ENCODE measurements at regions not wholly inside any gene's neighbourhood (a gene's known extent, or its start where the extent isn't known, plus 50 kb on each side); places are given as distances from the start of the nearest gene placed in this dataset.
A peak's percentile ranks its signal among the peaks of the same experiment; 100 is the strongest.
"Not testable (repeated sequence)": the region's sequence is repeated elsewhere in the genome, so short reads cannot be mapped to it uniquely, and the experiment has no call there.

GRCh38 chr2:64814007-64814406, 160.3 kb upstream of the SERTAD2 start:
- DNase-seq (ENCODE audit: missing footprints) (no peak), ATAC-seq (no peak)
- intact Hi-C loops (cut with DNase I) = no loop called here

DNA sequence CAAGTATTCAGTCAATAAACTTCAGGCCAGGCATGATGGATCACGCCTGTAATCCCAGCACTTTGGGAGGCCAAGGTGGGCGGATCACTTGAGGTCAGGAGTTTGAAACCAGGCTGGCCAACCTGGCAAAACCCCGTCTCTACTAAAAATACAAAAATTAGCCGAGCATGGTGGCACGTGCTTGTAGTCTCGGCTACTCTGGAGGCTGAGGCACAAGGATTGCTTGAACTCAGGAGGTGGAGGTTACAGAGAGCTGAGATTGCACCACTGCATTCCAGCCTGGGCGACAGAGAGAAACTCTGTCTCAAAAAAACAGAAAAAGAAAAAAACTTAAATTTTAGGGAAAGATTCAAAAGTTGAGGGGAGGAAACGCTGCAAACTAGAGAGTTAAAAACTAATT, 162.8 kb upstream of the SERTAD2 start:
- intact Hi-C loops (cut with DNase I); ATAC-seq; DNase-seq (ENCODE audit: missing footprints): not testable (repeated sequence)

DNA sequence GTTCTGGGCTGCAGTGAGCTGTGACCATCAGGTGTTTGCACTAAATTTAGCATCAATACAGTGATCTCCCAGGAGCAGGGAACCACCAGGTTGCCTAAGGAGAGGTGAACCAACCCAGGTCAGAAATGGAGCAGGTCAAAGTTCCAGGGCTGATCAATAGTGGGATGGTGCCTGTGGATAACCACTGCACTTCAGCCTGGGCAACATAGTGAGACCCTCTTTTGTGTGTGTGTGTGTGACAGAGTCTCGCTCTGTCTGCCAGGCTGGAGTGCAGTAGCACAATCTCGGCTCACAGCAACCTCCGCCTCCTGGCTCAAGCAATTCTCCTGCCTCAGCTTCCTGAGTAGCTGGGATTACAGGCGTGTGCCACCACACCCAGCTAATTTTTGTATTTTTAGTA, 163.7 kb upstream of the SERTAD2 start:
- no peak for ATAC-seq
- intact Hi-C loops (cut with DNase I) = no loop called here

GRCh38 chr2:64818664-64819060, 164.9 kb upstream of the SERTAD2 start:
- intact Hi-C loops (cut with DNase I) = no loop called here
- DNase-seq (ENCODE audit: missing footprints) = no peak
- no peak for ATAC-seq

More for the DNA sequence above, 163.7 kb upstream of the SERTAD2 start:
- no peak for DNase-seq (ENCODE audit: missing footprints)

GRCh38 chr2:64819361-64819760, 165.6 kb upstream of the SERTAD2 start:
- intact Hi-C loops (cut with DNase I) = no loop called here
- ATAC-seq = no peak
- DNase-seq (ENCODE audit: missing footprints) = no peak

- intact Hi-C loops (cut with DNase I) = no loop called here
- DNase-seq (ENCODE audit: missing footprints) = no peak
- no peak for ATAC-seq
These were observed 166.3 kb upstream of the SERTAD2 start for GRCh38 chr2:64819774-64820688.

DNA sequence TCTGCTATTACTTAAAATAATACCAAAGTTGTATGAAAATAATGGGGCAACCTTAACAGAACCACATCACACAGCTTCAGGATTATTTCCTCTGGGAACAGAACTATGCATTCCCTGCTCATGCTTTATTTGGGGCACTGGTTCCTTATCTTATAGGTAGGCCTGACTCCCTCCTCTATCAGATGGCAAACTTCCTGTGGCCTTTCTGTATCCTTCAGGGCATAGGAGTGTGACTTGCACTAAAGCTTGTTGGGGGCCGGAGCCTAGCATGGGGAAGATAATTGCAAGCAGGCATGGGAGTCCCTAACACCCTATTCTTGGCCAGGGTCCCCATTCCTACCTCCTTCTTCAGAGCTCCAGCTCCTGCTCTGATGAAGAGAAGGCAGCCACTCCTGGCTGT, 167.2 kb upstream of the SERTAD2 start:
- ATAC-seq = no peak
- intact Hi-C loops (cut with DNase I) = no loop called here
- DNase-seq (ENCODE audit: missing footprints) = no peak

DNA sequence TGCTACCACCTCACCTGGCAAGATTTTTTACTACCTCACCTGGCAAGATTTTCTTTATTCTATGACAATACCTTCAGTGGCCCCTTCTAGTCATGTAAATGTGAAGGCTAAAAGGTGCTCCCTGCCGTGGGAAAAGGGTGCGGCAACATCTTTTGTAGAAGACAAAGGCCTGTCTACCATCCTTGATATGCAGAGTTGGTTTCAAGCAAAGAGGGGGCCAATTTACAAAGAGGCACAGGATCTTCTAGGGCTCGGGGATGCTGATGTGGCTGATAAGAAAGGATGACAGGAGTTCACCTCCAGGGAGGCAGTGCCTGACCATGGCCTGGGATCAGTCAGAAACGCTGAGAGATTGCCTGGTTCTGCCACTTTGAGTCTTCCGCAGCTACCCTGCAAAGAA, 165.4 kb upstream of the SLC1A4 start:
- no peak for DNase-seq (ENCODE audit: missing footprints)
- intact Hi-C loops (cut with DNase I) = no loop called here
- no peak for ATAC-seq

DNA sequence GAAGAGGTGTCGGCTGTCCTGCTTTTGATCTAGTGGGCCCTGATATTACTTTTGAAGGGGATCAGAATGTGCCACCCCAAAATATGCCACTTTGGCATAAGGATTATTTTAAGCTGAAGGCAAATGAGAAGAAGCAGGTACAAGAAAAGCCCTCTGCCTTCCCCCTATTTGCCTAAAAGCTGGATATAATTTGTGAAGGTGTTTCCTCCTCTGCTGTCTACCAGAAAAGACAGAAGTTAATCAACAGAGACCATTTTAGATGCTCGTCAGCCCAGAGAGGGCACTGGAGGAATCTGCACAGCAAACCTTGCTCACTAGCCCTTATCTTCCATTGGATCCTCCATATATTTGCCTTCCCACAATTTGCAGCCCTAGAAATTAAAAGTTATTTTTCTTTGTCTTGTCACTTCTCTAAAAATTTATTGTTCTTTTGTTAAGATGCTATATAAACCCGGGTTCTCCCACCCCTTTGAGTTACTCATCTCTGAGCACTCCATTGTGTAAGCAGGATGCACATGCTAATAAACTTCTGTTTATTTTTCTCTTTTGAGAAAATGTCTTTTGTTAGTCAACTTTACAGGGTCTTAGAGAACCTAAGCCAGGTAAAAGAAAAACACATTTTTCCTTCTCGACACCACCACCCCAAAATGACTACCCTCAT, 163.2 kb upstream of the SLC1A4 start:
- intact Hi-C loops (cut with DNase I) = no loop called here
- no peak for DNase-seq (ENCODE audit: missing footprints)
- no peak for ATAC-seq

GRCh38 chr2:64826703-64827102, 162.5 kb upstream of the SLC1A4 start:
- intact Hi-C loops (cut with DNase I) = no loop called here
- ATAC-seq (no peak), DNase-seq (ENCODE audit: missing footprints) (no peak)

- intact Hi-C loops (cut with DNase I) = no loop called here
- DNase-seq (ENCODE audit: missing footprints) (no peak), ATAC-seq (no peak)
These were observed 160.9 kb upstream of the SLC1A4 start for GRCh38 chr2:64828261-64828660.

DNA sequence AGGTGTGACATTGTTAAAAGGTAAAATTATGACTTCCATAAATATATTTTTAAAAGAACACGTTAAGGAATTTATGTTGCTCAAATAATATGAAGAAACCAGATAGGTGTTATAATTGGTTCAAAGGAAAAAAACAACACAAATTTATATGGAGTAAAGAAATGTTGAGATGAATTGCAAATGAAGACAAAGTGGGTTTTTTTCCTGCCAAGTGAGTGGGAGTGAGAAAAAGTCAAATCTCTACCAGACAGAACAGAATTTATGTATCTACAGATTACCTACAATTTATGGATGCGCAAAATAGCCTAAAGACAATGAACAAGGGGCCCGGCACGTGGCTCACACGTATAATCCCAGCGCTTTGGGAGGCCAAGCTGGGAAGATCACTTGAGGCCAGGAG, 159.7 kb upstream of the SLC1A4 start:
- ATAC-seq (no peak), DNase-seq (ENCODE audit: missing footprints) (no peak)
- intact Hi-C loops (cut with DNase I) = no loop called here

DNA sequence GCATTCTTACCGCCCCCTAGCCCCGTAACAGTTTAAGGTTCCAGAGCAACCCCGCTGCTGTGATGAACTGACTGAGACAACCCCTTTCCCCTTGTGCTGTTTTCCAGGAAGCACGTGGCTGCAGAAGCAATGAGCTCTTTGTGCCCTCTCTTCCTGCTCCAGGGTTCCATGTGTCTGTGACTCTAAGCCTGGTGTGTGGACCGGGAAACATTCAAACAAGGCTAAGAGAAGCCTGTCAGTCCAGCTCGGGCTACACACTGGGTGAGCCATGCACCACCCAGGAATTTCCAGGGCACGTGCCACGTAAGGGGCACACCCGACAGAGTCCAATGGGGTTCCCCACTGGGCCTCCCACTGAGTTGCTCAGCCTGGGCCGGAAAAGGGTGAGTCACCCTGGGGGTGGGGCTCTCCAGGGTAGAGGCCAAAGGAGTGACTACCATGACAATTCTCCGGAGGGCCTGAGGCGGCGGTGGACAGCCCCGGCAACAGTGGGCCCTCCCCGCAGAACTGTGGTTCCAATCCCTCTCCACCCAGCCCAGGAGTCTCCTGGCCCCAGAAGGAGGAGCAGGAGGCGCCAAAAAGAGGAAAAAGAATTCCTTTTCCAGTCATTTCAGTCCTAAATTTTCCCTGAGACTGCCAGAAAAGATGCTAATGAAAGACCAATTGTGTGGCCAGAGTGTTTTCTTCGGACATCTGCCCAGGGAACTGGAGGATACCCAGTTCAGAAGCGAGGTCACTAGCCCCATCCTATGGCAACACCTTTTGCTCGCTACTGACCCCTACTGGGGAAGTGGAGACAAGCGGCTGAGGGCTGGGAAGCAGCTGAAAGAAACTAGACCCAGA, 157.8 kb upstream of the SLC1A4 start:
- DNase-seq (ENCODE audit: missing footprints) (peak; percentile 93), ATAC-seq (peak; percentile 97)
- intact Hi-C loops (cut with DNase I) = loop anchor here (1.0 to 5.0 kb wide), 3 partner anchors 64 to 185 kb away; no protein-coding TSS in a partner anchor

DNA sequence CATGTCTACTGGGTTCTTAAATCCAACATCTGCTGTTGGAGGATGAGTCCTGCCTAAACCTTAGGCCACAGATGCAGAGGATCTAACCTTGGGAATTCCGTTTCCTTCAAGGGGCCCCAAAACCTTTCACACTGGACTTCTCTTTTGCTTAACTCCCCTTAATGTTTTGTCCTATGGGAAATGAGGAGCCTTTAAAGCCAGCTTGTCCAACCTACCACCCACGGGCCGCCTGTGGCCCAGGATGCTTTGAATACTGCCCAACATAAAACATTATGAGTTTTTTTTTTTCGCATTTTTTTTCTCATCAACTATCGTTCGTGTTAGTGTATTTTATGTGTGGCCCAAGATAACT, 157.2 kb upstream of the SLC1A4 start:
- intact Hi-C loops (cut with DNase I) = loop anchor here (1.0 to 5.0 kb wide), 3 partner anchors 65 to 186 kb away; no protein-coding TSS in a partner anchor
- no peak for ATAC-seq
- no peak for DNase-seq (ENCODE audit: missing footprints)

DNA sequence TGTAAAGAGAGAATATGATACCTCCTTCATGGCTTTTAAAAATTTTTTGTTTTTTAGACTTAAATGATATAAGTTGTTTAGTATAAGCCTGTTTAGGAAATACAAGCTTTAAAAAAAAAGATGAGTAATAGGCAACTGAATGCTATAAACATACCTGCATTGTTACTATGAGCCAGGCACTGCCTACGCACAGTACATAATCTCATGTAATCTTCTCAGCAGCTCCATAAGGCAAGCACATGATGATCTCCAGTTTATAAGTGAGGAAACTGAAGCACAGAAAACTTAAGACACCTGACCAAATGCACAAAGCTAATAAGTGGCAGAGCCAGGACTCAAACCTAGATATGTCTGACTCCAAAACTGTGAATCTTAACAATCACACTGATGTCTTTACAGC, 156.3 kb upstream of the SLC1A4 start:
- DNase-seq (ENCODE audit: missing footprints) = no peak
- no peak for ATAC-seq
- intact Hi-C loops (cut with DNase I) = loop anchor here (5.0 kb wide), 1 partner anchor 66 kb away; no protein-coding TSS in a partner anchor

- ATAC-seq (no peak), DNase-seq (ENCODE audit: missing footprints) (no peak)
- intact Hi-C loops (cut with DNase I) = no loop called here
These were observed 152.6 kb upstream of the SLC1A4 start for GRCh38 chr2:64836566-64836965.

GRCh38 chr2:64837116-64837731, 152.0 kb upstream of the SLC1A4 start:
- DNase-seq (ENCODE audit: missing footprints) (no peak), ATAC-seq (no peak)
- intact Hi-C loops (cut with DNase I) = no loop called here

DNA sequence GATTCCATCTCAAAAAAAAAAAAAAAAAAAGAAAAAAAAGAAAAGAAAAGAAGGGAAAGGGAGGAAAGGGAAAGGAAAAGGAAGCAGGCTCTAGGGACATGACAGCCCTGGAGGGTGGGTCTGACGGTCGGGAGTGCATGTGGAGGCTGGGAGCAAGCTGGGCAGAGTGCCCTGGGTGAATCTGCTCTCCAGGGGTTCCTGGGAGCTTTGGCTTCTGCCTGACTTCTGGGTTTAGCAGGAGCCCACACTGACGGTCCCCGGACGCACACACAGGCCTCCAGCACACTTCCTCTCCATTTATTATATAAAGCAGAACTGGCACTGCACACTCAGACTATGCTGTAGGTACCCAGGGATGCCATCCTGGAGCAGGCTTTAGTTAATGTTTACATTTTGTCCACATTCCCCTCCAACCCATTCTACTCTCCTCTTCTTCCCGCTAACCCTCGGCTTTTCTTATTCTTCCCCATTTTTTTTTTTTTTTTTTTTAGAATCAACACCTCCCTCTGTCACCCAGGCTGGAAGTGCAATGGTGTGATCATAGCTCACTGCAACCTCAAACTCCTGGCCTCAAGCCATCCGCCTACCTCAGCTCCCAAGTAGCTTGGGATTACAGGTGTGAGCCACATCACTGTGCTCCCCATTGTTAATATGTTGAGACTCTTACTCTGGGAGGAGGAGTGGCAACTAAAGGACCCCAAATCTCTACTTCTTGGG, 151.1 kb upstream of the SLC1A4 start:
- DNase-seq (ENCODE audit: missing footprints) (peak; percentile 74), ATAC-seq (peak; percentile 49)
- intact Hi-C loops (cut with DNase I) = no loop called here

Measured in Right ventricle myocardium inferior (tissue), 1 donor.